Stimulated activated CD8-positive, alpha-beta memory T cell treated with anti-CD3 and anti-CD28 coated beads, Interleukin-4, amount 100 ng/mL, for 4 hours (primary cell): ENCODE measurements at regions not wholly inside any gene's neighbourhood (a gene's known extent, or its start where the extent isn't known, plus 50 kb on each side); places are given as distances from the start of the nearest gene placed in this dataset.
"Not testable (repeated sequence)": the region's sequence is repeated elsewhere in the genome, so short reads cannot be mapped to it uniquely, and the experiment has no call there.

Source experiments
- DNase-seq, 2 donors: peaks; one replicate each; pipeline ENCODE4 v3.0.0-alpha.2; 2020; ENCODE audit warnings: low read depth in 2 of 2, low spot score in 1 of 2

DNA sequence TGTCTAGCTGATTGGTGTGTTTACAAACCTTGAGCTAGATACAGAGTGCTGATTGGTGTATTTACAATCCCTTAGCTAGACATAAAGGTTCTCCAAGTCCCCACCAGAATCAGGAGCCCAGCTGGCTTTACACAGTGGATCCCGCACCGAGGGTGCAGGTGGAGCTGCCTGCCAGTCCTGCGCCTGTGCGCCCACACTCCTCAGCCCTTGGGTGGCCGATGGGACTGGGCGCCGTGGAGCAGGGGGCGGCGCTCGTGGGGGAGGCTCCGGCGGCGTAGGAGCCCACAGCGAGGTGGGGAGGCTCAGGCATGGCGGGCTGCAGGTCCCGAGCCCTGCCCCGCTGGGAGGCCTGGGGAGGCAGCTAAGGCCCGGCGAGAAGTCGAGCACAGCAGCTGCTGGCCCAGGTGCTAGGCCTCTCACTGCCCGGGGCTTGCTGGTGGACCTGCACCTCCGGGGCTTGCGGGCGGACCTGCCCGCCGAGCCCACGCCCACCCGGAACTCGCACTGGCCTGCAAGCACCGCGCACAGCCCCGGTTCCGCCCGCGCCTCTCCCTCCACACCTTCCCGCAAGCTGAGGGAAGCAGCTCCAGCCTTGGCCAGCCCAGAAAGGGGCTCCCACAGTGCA is 51.0 kb upstream of the CDYL start:
- not testable (repeated sequence) for DNase-seq

DNA sequence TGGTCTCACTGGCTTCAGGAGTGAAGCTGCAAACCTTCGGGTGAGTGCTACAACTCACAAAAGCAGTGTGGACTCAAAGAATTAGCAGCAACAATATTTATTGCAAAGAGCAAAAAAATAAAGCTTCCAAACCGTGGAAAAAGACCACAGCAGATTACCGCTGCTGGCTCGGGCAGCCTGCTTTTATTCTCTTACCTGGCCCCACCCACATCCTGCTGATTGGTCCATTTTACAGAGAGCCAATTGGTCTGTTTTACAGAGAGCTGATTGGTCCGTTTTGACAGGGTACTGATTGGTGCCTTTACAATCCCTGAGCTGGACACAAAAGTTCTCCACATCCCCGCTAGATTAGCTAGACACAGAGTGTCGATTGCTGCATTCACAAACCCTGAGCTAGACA is 51.5 kb upstream of the CDYL start:
- not testable (repeated sequence) for DNase-seq

DNA sequence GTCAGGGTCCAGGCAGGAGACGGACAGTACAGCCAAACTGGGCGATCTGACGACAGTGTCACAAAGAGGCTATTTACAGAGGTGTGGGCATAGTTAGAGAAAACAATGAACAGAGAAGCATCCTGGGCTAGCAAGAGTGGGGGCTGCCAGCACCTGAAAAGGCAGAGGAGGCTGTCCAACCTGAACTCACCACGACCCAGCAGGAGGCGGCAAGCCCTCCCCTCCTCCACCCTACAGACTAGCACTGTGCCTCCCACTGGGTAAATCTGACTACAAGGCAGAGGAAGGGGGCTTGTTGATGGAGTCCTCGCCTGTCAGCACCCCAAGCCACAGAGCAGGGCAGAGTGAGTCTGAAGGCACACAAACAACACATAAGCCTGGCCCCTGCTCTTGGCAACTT is 52.8 kb upstream of the CDYL start:
- DNase-seq: no peak

DNA sequence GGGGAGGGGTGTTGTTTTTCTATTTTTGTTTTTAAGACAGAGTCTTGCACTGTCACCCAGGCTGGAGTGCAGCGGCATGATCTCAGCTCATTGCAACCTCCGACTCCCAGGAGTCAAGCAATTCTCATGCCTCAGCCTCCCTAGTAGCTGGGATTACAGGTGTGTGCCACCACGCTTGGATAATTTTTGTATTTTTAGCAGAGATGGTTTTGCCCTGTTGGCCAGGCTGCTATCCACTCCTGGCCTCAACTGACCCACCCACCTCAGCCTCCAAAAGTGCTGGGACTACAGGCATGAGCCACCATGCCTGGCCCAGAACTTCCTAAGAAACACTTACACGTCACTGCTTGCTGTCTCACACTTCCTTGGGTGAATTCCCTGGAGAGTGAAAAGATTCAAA is 54.8 kb upstream of the CDYL start:
- DNase-seq: not testable (repeated sequence)

DNA sequence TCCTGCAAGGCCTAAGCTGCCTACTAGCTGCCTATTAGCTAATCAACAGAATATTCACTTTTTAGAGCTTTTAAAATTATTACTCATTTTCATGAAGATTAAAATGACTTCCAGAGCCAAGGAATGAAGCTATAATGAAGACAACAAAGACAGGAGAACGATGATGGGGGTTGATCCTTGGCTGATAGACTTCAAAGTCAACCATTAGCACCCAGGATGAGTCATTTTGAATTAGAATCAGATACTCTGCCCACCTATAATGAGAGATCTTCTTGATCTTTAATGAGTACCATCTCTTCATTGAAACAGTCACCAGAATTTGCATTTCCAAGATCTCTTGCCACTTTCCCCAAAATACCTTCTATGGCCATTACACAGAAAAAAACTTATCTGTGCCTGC is 56.7 kb upstream of the CDYL start:
- no peak for DNase-seq

DNA sequence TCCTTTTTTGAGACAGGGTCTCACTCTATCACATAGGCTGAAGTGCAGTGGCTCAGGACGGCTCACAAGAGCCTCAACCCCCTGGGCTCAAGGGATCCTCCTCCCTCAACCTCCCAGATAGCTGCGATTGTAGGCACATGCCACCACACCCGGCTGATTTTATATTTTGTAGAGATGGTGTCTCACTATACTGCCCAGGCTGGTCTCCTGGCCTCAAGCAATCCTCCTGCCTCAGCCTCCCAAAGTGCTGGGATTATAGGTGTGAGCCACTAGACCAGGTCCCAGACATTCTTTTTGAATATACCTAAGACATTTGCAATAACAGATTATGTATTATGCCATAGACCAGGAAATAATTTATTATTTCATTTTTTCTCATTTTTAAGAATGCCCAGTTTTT is 58.3 kb upstream of the CDYL start:
- DNase-seq: no peak

DNA sequence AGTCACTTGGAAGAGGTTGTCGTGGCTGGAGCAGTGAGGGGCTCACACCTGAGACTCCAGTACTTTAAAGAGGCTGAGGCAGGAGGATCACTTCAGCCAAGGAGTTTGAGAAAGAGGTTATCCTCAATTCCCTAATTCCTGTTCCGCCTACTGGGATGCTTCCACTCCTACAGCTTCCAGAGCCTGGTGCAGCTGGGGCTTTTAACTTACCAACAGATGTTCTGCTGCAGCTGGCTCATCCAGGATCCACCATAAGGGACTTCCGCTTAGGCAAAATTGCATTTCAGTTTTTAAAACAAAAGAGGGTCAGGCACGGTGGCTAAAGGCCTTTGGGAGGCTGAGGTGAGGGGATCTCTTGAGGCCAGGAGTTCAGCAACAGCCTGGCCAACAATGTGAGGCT is 59.1 kb upstream of the CDYL start:
- DNase-seq: no peak

- no peak for DNase-seq
Measured at GRCh38 chr6:4714961-4715501, 61.2 kb upstream of the CDYL start.

DNA sequence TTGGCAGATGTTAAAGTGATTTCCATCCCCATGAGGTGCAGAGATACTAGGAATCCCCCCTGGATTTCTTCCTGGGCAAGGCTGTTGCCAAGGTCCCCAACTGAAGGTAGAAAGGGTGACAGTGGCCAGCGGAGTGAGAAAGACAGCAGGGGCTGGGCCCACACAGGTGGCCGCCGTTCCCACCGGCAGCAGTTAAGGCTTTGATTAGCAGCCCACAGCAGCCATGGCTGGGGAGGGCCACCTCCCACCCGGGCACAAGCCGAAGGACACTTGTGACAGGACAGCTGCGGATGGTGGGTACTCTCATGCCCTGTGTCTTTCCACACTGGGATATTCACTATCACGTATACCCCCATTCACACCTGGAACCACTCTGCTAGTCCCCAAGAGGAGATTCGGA is 63.9 kb upstream of the CDYL start:
- no peak for DNase-seq

GRCh38 chr6:4707011-4707410 is 69.2 kb upstream of the CDYL start:
- no peak for DNase-seq

DNA sequence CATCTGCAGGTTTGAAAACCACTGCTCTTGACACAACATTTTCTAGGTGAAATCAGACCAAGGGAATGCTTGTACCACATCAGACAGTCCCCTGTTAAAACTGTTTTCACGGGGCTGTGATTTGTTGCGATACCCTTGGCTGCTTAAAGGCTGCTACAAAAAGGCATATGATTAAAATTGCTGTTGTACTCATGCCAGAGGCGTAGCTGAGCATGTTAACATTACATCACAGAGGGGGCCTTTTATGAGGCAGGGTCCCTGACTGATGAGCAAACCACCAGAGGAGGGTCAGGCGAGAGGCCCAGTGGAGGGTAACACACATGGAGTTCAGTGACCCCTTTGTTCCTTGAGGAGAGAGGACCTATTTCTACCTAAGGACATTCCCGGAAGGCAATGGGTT is 70.4 kb upstream of the CDYL start:
- DNase-seq: no peak

- no peak for DNase-seq
Measured at GRCh38 chr6:4703382-4703781, 72.8 kb upstream of the CDYL start.

DNA sequence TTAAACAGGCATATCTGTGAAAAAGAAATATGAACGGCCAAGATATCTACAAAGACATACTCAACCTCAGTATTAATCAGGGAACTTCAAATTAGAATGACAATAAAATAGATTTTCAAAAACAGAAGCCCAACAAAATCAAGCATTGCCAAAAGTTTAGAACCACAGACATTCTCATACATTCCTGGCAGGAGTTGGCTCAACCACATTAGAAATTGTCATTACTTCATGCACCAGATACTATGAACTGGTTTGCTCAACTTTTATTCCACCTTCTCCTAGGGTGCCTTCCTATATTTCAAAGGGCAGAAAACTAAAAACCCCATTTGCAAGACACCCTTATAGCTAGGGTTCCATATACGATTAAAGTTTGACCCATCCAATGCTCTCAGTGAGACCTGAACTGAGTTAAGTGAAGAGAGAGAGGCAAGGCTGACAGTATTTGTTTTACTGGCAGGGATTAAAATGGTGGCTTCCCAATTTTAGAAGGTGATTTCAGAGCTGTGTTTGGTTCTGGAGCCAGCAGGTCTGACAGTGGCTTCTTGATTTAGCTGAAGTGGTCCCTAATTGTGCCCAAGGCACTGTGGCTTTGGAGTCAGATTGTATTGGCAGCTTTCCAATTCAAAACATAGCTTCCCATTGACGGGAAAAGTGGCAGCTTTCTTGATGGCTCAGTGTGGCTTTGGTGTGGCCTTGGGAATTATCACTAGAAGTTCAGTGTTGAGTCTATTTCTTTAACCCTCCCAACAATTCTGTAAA is 77.1 kb upstream of the CDYL start:
- no peak for DNase-seq

- DNase-seq: no peak
Measured at GRCh38 chr6:4693173-4693970, 82.8 kb upstream of the CDYL start.

DNA sequence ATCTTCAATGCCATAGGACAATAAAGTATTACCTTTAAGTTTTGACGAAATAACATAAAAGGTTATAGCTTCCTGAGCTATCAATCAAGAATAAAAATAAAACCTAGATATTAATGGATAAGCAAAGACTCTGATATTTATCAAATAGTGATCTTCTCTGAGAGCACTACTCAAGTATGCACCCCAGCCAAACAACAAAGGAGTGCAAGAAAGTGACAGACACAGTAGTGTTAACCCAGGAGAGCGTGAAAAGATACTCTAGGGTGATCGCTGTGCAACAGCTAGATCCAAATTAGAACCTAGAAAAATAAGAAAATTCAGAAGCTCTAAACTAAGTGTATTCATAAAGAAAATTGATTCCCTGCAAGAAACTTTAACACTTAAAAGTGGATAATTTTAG is 83.5 kb upstream of the CDYL start:
- DNase-seq: no peak

DNA sequence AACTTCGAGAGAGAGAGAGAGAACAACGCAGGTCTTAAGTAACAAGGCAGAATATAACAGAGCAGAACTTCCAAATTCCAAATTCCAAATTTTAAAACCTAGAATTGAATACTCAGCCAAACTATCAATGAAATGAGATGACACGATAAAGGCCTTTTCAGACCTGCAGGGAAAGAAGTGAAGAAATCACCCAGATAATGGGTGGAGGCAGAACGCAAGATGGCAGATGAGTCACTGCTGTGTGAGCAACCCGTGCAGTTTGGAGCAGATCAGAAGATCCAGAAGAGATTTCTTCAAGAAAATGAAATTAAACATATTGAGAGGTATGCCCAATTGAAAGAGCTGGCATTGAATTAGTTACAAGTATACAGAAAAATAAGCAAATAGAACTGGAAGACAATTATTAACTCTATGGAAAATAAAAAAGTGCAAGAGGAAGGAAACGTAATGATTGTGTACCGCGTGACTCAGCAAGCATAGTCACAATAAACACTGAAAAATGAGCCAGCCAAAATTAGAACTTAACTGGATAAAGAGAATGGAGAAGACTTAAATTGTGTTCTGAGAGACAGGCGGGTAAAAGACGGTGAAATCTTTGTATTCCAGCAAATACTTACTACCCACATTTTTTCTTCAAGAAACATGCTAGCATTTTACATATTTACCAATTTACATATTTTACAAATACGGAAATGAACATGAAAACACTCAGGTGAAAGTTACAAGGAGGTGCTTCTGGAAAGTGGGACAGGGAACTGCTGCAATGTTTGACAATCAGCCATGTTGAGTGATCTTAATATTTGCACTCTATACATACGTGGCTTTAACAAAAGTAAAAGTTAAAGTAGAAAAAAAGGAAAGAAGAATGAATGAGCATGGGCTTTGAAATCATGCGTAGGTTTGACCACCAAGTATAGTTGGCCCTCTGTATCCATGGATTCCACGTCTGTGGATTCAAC is 87.9 kb upstream of the CDYL start:
- no peak for DNase-seq

- no peak for DNase-seq
Measured at GRCh38 chr6:4687656-4687988, 88.6 kb upstream of the CDYL start.

DNA sequence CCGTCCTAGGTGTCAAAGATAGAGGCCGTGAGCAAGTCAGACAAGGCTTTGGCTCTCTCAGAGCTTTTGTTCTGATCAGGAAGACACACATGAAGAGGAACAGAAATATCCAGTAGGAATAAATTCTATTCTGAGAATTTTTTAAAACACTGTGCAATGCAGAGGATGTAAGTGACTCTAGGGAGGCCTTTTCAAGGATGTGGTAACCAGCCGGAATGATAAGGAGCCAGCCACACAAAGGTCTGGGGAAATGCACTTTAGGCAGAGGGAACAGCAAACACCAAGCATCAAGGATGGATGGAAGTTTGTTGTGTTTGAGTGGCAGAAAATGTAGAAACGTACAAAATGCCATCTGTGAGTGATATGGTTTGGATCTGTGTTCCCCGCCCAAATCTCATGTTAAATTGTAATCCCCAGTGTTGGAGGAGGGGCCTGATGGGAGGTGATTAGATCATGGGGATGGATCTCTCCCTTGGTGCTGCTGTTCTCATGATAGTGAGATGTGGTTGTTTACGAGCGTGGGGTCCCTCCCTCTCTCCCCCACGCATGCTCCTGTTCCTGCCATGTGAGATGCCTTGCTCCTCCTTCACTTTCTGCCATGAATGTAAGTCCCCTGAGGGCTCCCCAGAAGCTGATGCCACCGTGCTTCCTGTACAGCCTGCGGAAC is 93.6 kb upstream of the CDYL start:
- DNase-seq: no peak

- no peak for DNase-seq
Measured at GRCh38 chr6:4678506-4679300, 97.5 kb upstream of the CDYL start.

GRCh38 chr6:4677751-4678065 is 98.5 kb upstream of the CDYL start:
- no peak for DNase-seq
